ENCODE measurements at regions not wholly inside any gene's neighbourhood (a gene's known extent, or its start where the extent isn't known, plus 50 kb on each side); places are given as distances from the start of the nearest gene placed in this dataset.

DNA sequence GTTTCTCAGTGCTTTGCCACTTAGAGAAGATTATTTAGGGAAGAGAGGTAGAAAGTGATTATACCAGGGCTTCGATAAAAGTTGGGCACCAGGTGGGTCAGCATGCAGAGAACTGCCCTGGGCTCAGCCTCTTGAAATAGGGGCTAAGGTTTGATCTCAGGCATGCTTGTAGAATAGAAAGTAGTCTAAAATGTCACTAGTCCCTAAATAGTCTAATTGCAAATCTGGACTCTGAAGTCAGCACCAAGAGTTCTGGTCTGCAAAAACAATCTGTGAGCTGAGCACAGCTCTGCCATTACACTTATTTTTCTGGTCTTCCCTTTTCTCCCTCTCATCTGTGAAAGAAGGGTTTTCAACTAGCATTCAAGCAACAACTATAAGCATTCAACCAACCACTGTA lies 248.0 kb downstream of the SMARCA2 start (continued):
- TF ChIP-seq, protein P1, sequence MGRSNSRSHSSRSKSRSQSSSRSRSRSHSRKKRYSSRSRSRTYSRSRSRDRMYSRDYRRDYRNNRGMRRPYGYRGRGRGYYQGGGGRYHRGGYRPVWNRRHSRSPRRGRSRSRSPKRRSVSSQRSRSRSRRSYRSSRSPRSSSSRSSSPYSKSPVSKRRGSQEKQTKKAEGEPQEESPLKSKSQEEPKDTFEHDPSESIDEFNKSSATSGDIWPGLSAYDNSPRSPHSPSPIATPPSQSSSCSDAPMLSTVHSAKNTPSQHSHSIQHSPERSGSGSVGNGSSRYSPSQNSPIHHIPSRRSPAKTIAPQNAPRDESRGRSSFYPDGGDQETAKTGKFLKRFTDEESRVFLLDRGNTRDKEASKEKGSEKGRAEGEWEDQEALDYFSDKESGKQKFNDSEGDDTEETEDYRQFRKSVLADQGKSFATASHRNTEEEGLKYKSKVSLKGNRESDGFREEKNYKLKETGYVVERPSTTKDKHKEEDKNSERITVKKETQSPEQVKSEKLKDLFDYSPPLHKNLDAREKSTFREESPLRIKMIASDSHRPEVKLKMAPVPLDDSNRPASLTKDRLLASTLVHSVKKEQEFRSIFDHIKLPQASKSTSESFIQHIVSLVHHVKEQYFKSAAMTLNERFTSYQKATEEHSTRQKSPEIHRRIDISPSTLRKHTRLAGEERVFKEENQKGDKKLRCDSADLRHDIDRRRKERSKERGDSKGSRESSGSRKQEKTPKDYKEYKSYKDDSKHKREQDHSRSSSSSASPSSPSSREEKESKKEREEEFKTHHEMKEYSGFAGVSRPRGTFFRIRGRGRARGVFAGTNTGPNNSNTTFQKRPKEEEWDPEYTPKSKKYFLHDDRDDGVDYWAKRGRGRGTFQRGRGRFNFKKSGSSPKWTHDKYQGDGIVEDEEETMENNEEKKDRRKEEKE (IDR thresholded peaks at IDR 0.05), result no peak

DNA sequence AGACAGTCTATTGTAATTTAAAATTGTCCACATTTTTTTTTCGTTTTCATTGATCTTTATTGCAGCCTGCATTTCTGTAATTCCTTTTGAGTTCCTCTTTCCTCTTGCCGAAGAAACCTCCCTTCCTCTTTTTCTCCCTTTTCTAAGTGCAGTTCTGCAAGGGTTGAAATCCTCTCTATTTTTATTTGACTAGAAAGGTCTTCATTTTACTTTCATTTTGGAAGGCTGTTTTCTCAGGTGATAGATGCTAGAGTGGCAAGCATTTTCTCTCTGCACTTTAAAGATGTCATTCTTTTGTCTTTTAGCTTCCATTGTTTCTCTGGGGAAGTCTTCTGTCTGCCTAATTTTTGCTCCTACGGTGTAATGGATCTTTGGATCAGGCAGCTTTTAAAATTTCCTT lies 248.5 kb downstream of the SMARCA2 start:
- ChIA-PET RAD21 (ENCODE audit: unreplicated experiment) (no interaction called here), SMC1A (ENCODE audit: uncharacterized antibody, unreplicated experiment) (interaction anchor here (0.7 to 1.5 kb wide), 5 partner anchors 8 to 107 kb away, joined by 3 to 5 read pairs (median 4); no protein-coding TSS in a partner anchor), POLR2A (interaction anchor here (0.6 kb wide), 1 partner anchor 21 kb away, joined by 3 read pairs; no protein-coding TSS in a partner anchor), CTCF (no interaction called here)
- H3K4me1 ChIP-seq (ENCODE audit: control insufficient read depth, insufficient read depth, low read length), result no peaks in the 10 kb centered on the region
- TF ChIP-seq SPI1 (IDR thresholded peaks at IDR 0.05; ENCODE audit: borderline replicate concordance, insufficient read depth, low read depth, low read length) (peak; percentile 36; the same call in 1 of the 2 replicates), ZNF217 (IDR thresholded peaks at IDR 0.05) (no peak)
- in situ Hi-C loops (cut with MboI) (no loop called here), intact Hi-C loops (cut with micrococcal nuclease; ENCODE audit: unreplicated experiment) (no loop called here)
- H2AFZ ChIP-seq (ENCODE audit: control insufficient read depth, low read depth, low read length), result no peak overlapping the region
- no peaks in the 10 kb centered on the region for H3K36me3 ChIP-seq (ENCODE audit: control insufficient read depth in 2 of 2, insufficient read depth in 2 of 2, low read length in 1 of 2)
- H3K4me2 ChIP-seq (ENCODE audit: control insufficient read depth, insufficient read depth), result no peak overlapping the region
- WGBS (ENCODE audit: insufficient coverage, insufficient replicate concordance, low lambda C conversion rate, missing lambda C conversion rate), result 21% methylated on average over 3 of the region's 3 CpGs
- no peak for FAIRE-seq
- no TSS peak for BruUV-seq (replicated peaks)
- no peak overlapping the region for H3K9ac ChIP-seq (ENCODE audit: control insufficient read depth, insufficient read depth, low read length)
- H3K27ac ChIP-seq (ENCODE audit: control insufficient read depth, insufficient read depth), result no peak overlapping the region
- no peaks in the 10 kb centered on the region; a peak in 2 of 4 replicates for H3K27me3 ChIP-seq (replicated peaks in 1 of 2; ENCODE audit: control insufficient read depth in 2 of 2, insufficient read depth in 2 of 2, low read length in 1 of 2)
- no peaks in the 10 kb centered on the region for H3K79me2 ChIP-seq (ENCODE audit: control insufficient read depth, insufficient read depth, low read length)
- DNase-seq (ENCODE audit: low read depth, low spot score), result no peak
- no peaks in the 10 kb centered on the region for H4K20me1 ChIP-seq (ENCODE audit: control insufficient read depth, insufficient read depth)
- H3K4me3 ChIP-seq, result no peak overlapping the region
- no peaks in the 10 kb centered on the region for H3K9me3 ChIP-seq (replicated peaks; ENCODE audit: control insufficient read depth, insufficient read depth, low read length)
- no peak for ATAC-seq
